ENCODE measurements at regions not wholly inside any gene's neighbourhood (a gene's known extent, or its start where the extent isn't known, plus 50 kb on each side); places are given as distances from the start of the nearest gene placed in this dataset.

GRCh38 chr18:22836932-22837331, 96.2 kb upstream of the RBBP8 start:
- no peak for TF ChIP-seq CTCF (IDR thresholded peaks at IDR 0.05; ENCODE audit: borderline replicate concordance, control extremely low read depth, extremely low read depth, insufficient read depth, missing control alignments)
- no peak for DNase-seq (ENCODE audit: low spot score)
- in situ Hi-C loops (cut with MboI; ENCODE audit: low sequenced_read_pairs, unreplicated experiment), result no loop called here

- in situ Hi-C loops (cut with MboI; ENCODE audit: low sequenced_read_pairs, unreplicated experiment), result no loop called here
- DNase-seq (ENCODE audit: low spot score), result no peak
- TF ChIP-seq CTCF (IDR thresholded peaks at IDR 0.05; ENCODE audit: borderline replicate concordance, control extremely low read depth, extremely low read depth, insufficient read depth, missing control alignments), result no peak
Observed at GRCh38 chr18:22838221-22838620, 94.9 kb upstream of the RBBP8 start.

GRCh38 chr18:22838639-22839277, 94.4 kb upstream of the RBBP8 start:
- no peak for DNase-seq (ENCODE audit: low spot score)
- in situ Hi-C loops (cut with MboI; ENCODE audit: low sequenced_read_pairs, unreplicated experiment), result no loop called here
- TF ChIP-seq CTCF (IDR thresholded peaks at IDR 0.05; ENCODE audit: borderline replicate concordance, control extremely low read depth, extremely low read depth, insufficient read depth, missing control alignments), result no peak

GRCh38 chr18:22839340-22839821, 93.7 kb upstream of the RBBP8 start:
- no peak for DNase-seq (ENCODE audit: low spot score)
- in situ Hi-C loops (cut with MboI; ENCODE audit: low sequenced_read_pairs, unreplicated experiment), result no loop called here
- no peak for TF ChIP-seq CTCF (IDR thresholded peaks at IDR 0.05; ENCODE audit: borderline replicate concordance, control extremely low read depth, extremely low read depth, insufficient read depth, missing control alignments)

- no peak for DNase-seq (ENCODE audit: low spot score)
- in situ Hi-C loops (cut with MboI; ENCODE audit: low sequenced_read_pairs, unreplicated experiment), result no loop called here
- no peak for TF ChIP-seq CTCF (IDR thresholded peaks at IDR 0.05; ENCODE audit: borderline replicate concordance, control extremely low read depth, extremely low read depth, insufficient read depth, missing control alignments)
Observed at GRCh38 chr18:22840606-22841144, 92.5 kb upstream of the RBBP8 start.

GRCh38 chr18:22841840-22842239, 91.3 kb upstream of the RBBP8 start:
- no peak for TF ChIP-seq CTCF (IDR thresholded peaks at IDR 0.05; ENCODE audit: borderline replicate concordance, control extremely low read depth, extremely low read depth, insufficient read depth, missing control alignments)
- DNase-seq (ENCODE audit: low spot score), result no peak
- in situ Hi-C loops (cut with MboI; ENCODE audit: low sequenced_read_pairs, unreplicated experiment), result no loop called here
